Daoy (cell line): ENCODE measurements at regions not wholly inside any gene's neighbourhood (a gene's known extent, or its start where the extent isn't known, plus 50 kb on each side); places are given as distances from the start of the nearest gene placed in this dataset.

Experiments used
- DNase-seq: peaks from one replicate; pipeline ENCODE4 v3.0.0-alpha.2; 2015; ENCODE audit warnings: low read depth

GRCh38 chr2:156647377-156648010 is 211.3 kb downstream of the GPD2 start:
- DNase-seq: no peak

GRCh38 chr2:156648522-156648921 is 212.3 kb downstream of the GPD2 start:
- no peak for DNase-seq

- no peak for DNase-seq
Observed at GRCh38 chr2:156649596-156649995, 213.4 kb downstream of the GPD2 start.

- DNase-seq: no peak
Observed at GRCh38 chr2:156652691-156653090, 216.5 kb downstream of the GPD2 start.

- no peak for DNase-seq
Observed at GRCh38 chr2:156653675-156654074, 217.5 kb downstream of the GPD2 start.

- no peak for DNase-seq
Observed at GRCh38 chr2:156657809-156658208, 221.6 kb downstream of the GPD2 start.

GRCh38 chr2:156659694-156660093 is 223.5 kb downstream of the GPD2 start:
- no peak for DNase-seq

- no peak for DNase-seq
Observed at GRCh38 chr2:156663757-156664409, 227.7 kb downstream of the GPD2 start.

- no peak for DNase-seq
Observed at GRCh38 chr2:156666130-156666785, 230.1 kb downstream of the GPD2 start.

- DNase-seq: no peak
Observed at GRCh38 chr2:156670104-156670503, 233.9 kb downstream of the GPD2 start.

GRCh38 chr2:156671706-156672361 is 235.7 kb downstream of the GPD2 start:
- no peak for DNase-seq

GRCh38 chr2:156672556-156673332 is 236.6 kb downstream of the GPD2 start:
- no peak for DNase-seq

- no peak for DNase-seq
Observed at GRCh38 chr2:156673333-156673615, 237.1 kb downstream of the GPD2 start.

GRCh38 chr2:156673981-156674380 is 237.8 kb downstream of the GPD2 start:
- DNase-seq: no peak

- DNase-seq: no peak
Observed at GRCh38 chr2:156675896-156676295, 239.7 kb downstream of the GPD2 start.

GRCh38 chr2:156679820-156680219 is 243.6 kb downstream of the GPD2 start:
- DNase-seq: no peak

- no peak for DNase-seq
Observed at GRCh38 chr2:156680266-156680665, 244.1 kb downstream of the GPD2 start.

- DNase-seq: no peak
Observed at GRCh38 chr2:156687126-156687525, 250.9 kb downstream of the GPD2 start.

- DNase-seq: no peak
Observed at GRCh38 chr2:156687715-156688114, 251.5 kb downstream of the GPD2 start.

GRCh38 chr2:156689939-156690338 is 253.8 kb downstream of the GPD2 start:
- DNase-seq: no peak

- no peak for DNase-seq
Observed at GRCh38 chr2:156691014-156691413, 254.8 kb downstream of the GPD2 start.

- DNase-seq: no peak
Observed at GRCh38 chr2:156695020-156695419, 258.8 kb downstream of the GPD2 start.
